ENCODE measurements at regions not wholly inside any gene's neighbourhood (a gene's known extent, or its start where the extent isn't known, plus 50 kb on each side); places are given as distances from the start of the nearest gene placed in this dataset.
"Not testable (repeated sequence)": the region's sequence is repeated elsewhere in the genome, so short reads cannot be mapped to it uniquely, and the experiment has no call there.

GRCh38 chr1:8170059-8170835 lies 144.1 kb upstream of the ERRFI1 start:
- DNase-seq (ENCODE audit: low read depth in 2 of 2, low spot score in 1 of 2) = no peak

GRCh38 chr1:8169364-8170058 lies 143.4 kb upstream of the ERRFI1 start:
- peak; percentile 31 to 32 for DNase-seq (ENCODE audit: low read depth in 2 of 2, low spot score in 1 of 2)

- no peak for DNase-seq (ENCODE audit: low read depth in 2 of 2, low spot score in 1 of 2)
Observed at GRCh38 chr1:8167936-8168335, 141.8 kb upstream of the ERRFI1 start.

DNA sequence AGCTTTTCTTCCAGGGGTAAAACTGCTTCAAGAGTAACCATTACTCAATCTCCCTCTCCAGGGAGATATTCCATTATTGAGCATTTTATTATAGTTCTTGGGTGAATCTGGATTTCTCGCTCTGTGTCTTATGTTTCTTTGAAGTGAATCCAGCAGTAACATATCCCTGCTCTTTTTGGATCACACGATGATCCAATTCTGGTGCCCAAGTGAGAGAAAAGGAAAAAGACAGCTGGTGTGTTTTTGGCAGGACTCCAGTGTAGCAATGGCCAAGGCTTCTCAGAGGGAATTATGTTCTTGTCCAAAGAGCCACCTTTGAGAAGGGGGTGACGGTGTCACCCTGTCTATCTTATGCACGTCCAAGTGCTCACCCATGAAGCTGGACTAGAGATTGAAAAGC lies 140.3 kb upstream of the ERRFI1 start:
- no peak for DNase-seq (ENCODE audit: low read depth in 2 of 2, low spot score in 1 of 2)

GRCh38 chr1:8165595-8166360 lies 139.7 kb upstream of the ERRFI1 start:
- DNase-seq (ENCODE audit: low read depth in 2 of 2, low spot score in 1 of 2) = no peak

- no peak for DNase-seq (ENCODE audit: low read depth in 2 of 2, low spot score in 1 of 2)
Observed at GRCh38 chr1:8164670-8165069, 138.6 kb upstream of the ERRFI1 start.

GRCh38 chr1:8163039-8163438 lies 136.9 kb upstream of the ERRFI1 start:
- no peak for DNase-seq (ENCODE audit: low read depth in 2 of 2, low spot score in 1 of 2)

- no peak for DNase-seq (ENCODE audit: low read depth in 2 of 2, low spot score in 1 of 2)
Observed at GRCh38 chr1:8162168-8162567, 136.1 kb upstream of the ERRFI1 start.

DNA sequence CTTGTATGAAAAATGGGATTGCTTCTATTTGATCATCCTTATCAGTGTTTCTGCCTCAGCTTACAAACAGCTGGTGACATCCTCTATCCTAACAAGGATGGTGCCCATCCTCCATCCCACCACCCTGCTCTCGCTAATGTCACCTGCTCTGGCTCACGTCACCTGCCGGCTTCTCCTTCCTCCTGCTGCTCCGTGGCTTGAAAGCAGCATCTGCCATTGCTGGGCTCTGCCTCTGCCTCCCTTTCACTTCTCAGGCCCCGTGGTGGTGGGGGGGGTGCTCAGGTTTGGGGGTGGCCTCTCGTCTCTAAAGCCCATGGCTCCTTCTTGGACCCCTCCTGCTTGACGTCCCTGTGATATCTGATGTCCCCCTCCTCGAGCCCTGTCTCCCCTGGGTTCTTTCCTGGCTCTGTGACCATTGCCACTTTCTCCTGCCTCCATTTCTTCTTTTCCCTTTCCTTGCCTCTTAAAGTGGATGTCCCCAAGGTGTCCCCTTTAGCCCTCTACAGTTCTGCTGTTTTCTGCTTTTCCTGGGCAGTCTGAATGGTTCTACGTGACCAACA lies 135.5 kb upstream of the ERRFI1 start:
- DNase-seq (ENCODE audit: low read depth in 2 of 2, low spot score in 1 of 2) = no peak

- DNase-seq (ENCODE audit: low read depth in 2 of 2, low spot score in 1 of 2) = no peak
Observed at GRCh38 chr1:8159470-8160024, 133.4 kb upstream of the ERRFI1 start.

- no peak for DNase-seq (ENCODE audit: low read depth in 2 of 2, low spot score in 1 of 2)
Observed at GRCh38 chr1:8158995-8159394, 132.9 kb upstream of the ERRFI1 start.

DNA sequence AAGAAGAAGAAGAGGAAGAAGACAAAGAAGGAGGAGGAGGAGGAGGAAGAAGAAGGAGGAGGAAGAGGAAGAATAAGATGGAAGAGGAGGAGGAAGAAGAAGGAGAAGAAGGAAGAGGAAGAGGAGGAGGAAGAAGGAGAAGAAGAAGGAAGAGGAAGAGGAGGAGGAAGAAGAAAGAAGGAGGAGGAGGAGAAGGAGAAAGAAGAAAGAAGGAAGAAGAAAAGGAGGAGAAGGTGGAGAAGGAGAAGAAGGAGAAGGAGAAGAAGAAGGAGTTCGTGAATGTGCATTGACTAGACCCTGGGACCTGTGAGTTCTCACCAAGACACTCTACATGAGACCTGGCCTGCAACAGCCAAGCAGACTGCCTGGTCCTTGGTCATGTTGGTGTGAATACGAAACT lies 131.7 kb upstream of the ERRFI1 start:
- no peak for DNase-seq (ENCODE audit: low read depth in 2 of 2, low spot score in 1 of 2)

GRCh38 chr1:8155528-8156186 lies 129.5 kb upstream of the ERRFI1 start:
- no peak for DNase-seq (ENCODE audit: low read depth in 2 of 2, low spot score in 1 of 2)

DNA sequence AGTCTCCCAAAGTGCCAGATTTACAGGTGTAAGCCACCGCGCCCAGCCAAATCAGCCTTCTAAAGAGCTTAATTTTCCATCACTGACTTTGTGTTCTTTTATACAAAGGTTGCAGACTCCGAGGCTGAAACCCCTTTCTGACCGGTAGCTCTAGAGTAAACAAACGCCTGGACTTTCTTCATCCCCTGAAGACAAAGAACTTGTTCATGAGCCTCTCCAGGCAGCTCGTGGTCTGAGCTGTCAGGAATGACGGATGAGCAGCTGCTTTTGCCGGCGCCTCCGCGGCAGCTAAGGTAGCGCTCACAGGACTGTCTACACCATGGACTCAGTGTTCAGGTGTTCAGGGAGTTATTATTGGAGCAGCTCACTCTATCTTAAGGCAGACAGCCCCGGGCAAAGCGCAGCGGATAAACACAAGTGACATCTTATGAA lies 128.5 kb upstream of the ERRFI1 start:
- no peak for DNase-seq (ENCODE audit: low read depth in 2 of 2, low spot score in 1 of 2)

DNA sequence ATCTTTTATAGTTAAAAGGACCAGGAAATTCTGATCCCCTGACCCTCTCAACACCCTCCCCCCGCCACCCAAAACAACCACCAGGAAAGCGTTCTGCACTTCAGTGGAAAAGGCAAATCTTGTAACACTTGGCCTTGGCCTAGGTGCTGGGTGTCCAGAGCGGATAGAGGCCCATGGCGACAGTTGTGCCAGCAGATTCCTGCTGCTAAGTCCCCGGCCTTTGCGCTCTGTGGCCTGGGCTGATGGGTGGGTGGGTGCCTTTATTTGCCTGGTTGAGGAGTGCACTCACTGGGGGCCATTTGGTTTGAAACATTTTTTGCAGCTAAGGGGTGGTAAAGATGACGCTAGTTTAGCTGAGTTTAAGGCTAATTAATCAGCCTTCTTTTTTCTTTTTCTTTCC lies 127.9 kb upstream of the ERRFI1 start:
- DNase-seq (ENCODE audit: low read depth in 2 of 2, low spot score in 1 of 2) = no peak

- peak in 1 of 2 donors; percentile 9 for DNase-seq (ENCODE audit: low read depth in 2 of 2, low spot score in 1 of 2)
Observed at GRCh38 chr1:8152731-8153702, 126.9 kb upstream of the ERRFI1 start.

GRCh38 chr1:8151647-8152046 lies 125.5 kb upstream of the ERRFI1 start:
- no peak for DNase-seq (ENCODE audit: low read depth in 2 of 2, low spot score in 1 of 2)

- not testable (repeated sequence) for DNase-seq (ENCODE audit: low read depth in 2 of 2, low spot score in 1 of 2)
Observed at GRCh38 chr1:8149756-8150155, 123.6 kb upstream of the ERRFI1 start.

DNA sequence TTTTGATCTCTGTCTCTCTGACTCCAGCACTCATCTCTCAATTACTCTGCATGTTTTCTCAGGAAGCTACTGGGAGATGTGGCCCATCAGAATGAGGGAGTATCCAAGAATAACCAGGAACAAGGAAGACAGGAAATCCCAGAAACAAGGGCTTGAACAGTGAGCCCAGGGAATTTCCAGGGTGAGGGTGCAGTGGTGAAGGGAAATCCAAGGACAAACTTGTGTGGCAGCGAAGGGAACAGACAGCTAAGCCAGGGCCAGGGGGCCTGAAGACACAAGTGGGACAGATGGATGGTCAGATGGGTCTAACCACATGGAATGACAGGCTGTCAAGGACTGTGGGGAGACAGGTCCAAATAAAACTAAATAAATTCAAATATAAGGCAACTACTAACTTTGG lies 121.8 kb upstream of the ERRFI1 start:
- no peak for DNase-seq (ENCODE audit: low read depth in 2 of 2, low spot score in 1 of 2)

Data from stimulated activated CD8-positive, alpha-beta memory T cell treated with anti-CD3 and anti-CD28 coated beads, Interleukin-4, amount 100 ng/mL, for 1 hour (primary cell).